ENCODE measurements at regions not wholly inside any gene's neighbourhood (a gene's known extent, or its start where the extent isn't known, plus 50 kb on each side); places are given as distances from the start of the nearest gene placed in this dataset.
"Not testable (repeated sequence)": the region's sequence is repeated elsewhere in the genome, so short reads cannot be mapped to it uniquely, and the experiment has no call there.

- no peak for DNase-seq
- in situ Hi-C loops (cut with MboI; ENCODE audit: low pct_unique_long_range_greater_than_20kb, low sequenced_read_pairs) = no loop called here
Measured at GRCh38 chr1:58836408-58836807, 52.6 kb upstream of the JUN start.

- in situ Hi-C loops (cut with MboI; ENCODE audit: low pct_unique_long_range_greater_than_20kb, low sequenced_read_pairs) = no loop called here
Measured at GRCh38 chr1:58837886-58838285, 54.0 kb upstream of the JUN start.

GRCh38 chr1:58839147-58839795 is 55.4 kb upstream of the JUN start:
- in situ Hi-C loops (cut with MboI; ENCODE audit: low pct_unique_long_range_greater_than_20kb, low sequenced_read_pairs) = no loop called here
- no peak for DNase-seq

More at GRCh38 chr1:58837886-58838285, 54.0 kb upstream of the JUN start:
- no peak for DNase-seq

- no peak for DNase-seq
- in situ Hi-C loops (cut with MboI; ENCODE audit: low pct_unique_long_range_greater_than_20kb, low sequenced_read_pairs) = no loop called here
Measured at GRCh38 chr1:58839846-58840835, 56.3 kb upstream of the JUN start.

- DNase-seq = peak; percentile 34
- in situ Hi-C loops (cut with MboI; ENCODE audit: low pct_unique_long_range_greater_than_20kb, low sequenced_read_pairs) = no loop called here
Measured at GRCh38 chr1:58841455-58841854, 57.6 kb upstream of the JUN start.

GRCh38 chr1:58842941-58843340 is 59.1 kb upstream of the JUN start:
- no peak for DNase-seq
- in situ Hi-C loops (cut with MboI; ENCODE audit: low pct_unique_long_range_greater_than_20kb, low sequenced_read_pairs) = no loop called here

GRCh38 chr1:58844176-58844575 is 60.3 kb upstream of the JUN start:
- no peak for DNase-seq
- in situ Hi-C loops (cut with MboI; ENCODE audit: low pct_unique_long_range_greater_than_20kb, low sequenced_read_pairs) = no loop called here

- in situ Hi-C loops (cut with MboI; ENCODE audit: low pct_unique_long_range_greater_than_20kb, low sequenced_read_pairs) = no loop called here
Measured at GRCh38 chr1:58845942-58846341, 62.1 kb upstream of the JUN start.

GRCh38 chr1:58848818-58849411 is 65.1 kb upstream of the JUN start:
- DNase-seq = no peak
- in situ Hi-C loops (cut with MboI; ENCODE audit: low pct_unique_long_range_greater_than_20kb, low sequenced_read_pairs) = no loop called here

More at GRCh38 chr1:58845942-58846341, 62.1 kb upstream of the JUN start:
- DNase-seq = peak; percentile 51

- in situ Hi-C loops (cut with MboI; ENCODE audit: low pct_unique_long_range_greater_than_20kb, low sequenced_read_pairs) = no loop called here
- DNase-seq = no peak
Measured at GRCh38 chr1:58849551-58849950, 65.7 kb upstream of the JUN start.

- DNase-seq = no peak
- in situ Hi-C loops (cut with MboI; ENCODE audit: low pct_unique_long_range_greater_than_20kb, low sequenced_read_pairs) = no loop called here
Measured at GRCh38 chr1:58850636-58851035, 66.8 kb upstream of the JUN start.

GRCh38 chr1:58852731-58853485 is 69.1 kb upstream of the JUN start:
- in situ Hi-C loops (cut with MboI; ENCODE audit: low pct_unique_long_range_greater_than_20kb, low sequenced_read_pairs) = no loop called here
- DNase-seq = no peak

GRCh38 chr1:58854576-58854975 is 70.7 kb upstream of the JUN start:
- peak; percentile 63 for DNase-seq
- in situ Hi-C loops (cut with MboI; ENCODE audit: low pct_unique_long_range_greater_than_20kb, low sequenced_read_pairs) = no loop called here

GRCh38 chr1:58855274-58856165 is 71.7 kb upstream of the JUN start:
- DNase-seq = peak; percentile 20

GRCh38 chr1:58856281-58856680 is 72.4 kb upstream of the JUN start:
- in situ Hi-C loops (cut with MboI; ENCODE audit: low pct_unique_long_range_greater_than_20kb, low sequenced_read_pairs); DNase-seq: not testable (repeated sequence)

More at GRCh38 chr1:58855274-58856165, 71.7 kb upstream of the JUN start:
- in situ Hi-C loops (cut with MboI; ENCODE audit: low pct_unique_long_range_greater_than_20kb, low sequenced_read_pairs) = no loop called here

GRCh38 chr1:58857680-58858673 is 74.1 kb upstream of the JUN start:
- in situ Hi-C loops (cut with MboI; ENCODE audit: low pct_unique_long_range_greater_than_20kb, low sequenced_read_pairs) = no loop called here
- no peak for DNase-seq
